Vagina (tissue), 2 donors: ENCODE measurements at regions not wholly inside any gene's neighbourhood (a gene's known extent, or its start where the extent isn't known, plus 50 kb on each side); places are given as distances from the start of the nearest gene placed in this dataset.

Experiments used
- CTCF ChIP-seq, 3 experiments: fragments of 450-650 bp in 2 of 3; fragments of 200-600 bp in 1 of 3; sonication (generic) in 1 of 3; IDR thresholded peaks; one replicate each; pipeline ENCODE4 v1.5.1; 2017 to 2019; ENCODE audit warnings: antibody characterized with exemption in 3 of 3, mild to moderate bottlenecking in 2 of 3, moderate library complexity in 2 of 3
- POLR2A ChIP-seq, 2 donors: fragments of 450-650 bp; IDR thresholded peaks; one replicate each; pipeline ENCODE4 v1.6.1; 2017; ENCODE audit warnings: antibody characterized with exemption in 2 of 2, mild to moderate bottlenecking in 2 of 2, moderate library complexity in 2 of 2

GRCh38 chr12:89259821-89260220 is 92.5 kb downstream of the DUSP6 start:
- TF ChIP-seq CTCF (IDR thresholded peaks at IDR 0.05) (no peak), POLR2A (IDR thresholded peaks at IDR 0.05) (no peak)
